ENCODE measurements at regions not wholly inside any gene's neighbourhood (a gene's known extent, or its start where the extent isn't known, plus 50 kb on each side); places are given as distances from the start of the nearest gene placed in this dataset.
"Not testable (repeated sequence)": the region's sequence is repeated elsewhere in the genome, so short reads cannot be mapped to it uniquely, and the experiment has no call there.

DNA sequence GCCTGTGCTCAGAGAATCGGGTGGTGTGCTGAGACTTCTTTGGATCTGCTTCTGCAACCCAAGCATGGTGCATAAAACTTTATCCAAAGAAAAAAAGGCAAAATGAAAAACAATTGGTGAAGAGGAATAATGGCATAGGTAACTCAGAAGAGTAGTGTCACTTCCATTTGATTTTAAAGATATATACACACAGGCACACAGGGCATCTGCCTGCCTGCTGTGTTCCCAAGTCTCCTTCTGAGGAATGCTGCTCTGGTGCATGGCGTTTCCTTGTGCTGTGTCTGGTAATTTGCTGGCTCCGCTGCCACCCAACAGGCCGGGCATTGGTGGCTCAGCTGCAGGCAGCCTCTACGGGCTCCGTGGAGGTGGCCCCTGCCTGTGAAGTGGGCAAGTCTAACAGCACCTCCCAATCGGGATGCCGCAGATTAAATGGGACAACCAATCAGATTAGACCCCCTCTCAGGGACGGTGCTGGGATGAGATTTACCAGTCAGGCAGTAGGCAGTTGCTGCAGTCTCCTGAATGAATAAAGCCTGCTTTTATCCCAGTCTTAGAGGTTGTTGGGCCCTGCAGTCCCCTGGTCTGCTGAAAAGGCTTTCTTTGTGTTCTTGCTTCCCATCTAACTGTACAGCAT lies 253.7 kb upstream of the RASGRP1 start:
- no peak for DNase-seq

GRCh38 chr15:38819387-38819950 lies 254.9 kb upstream of the RASGRP1 start:
- no peak for DNase-seq

DNA sequence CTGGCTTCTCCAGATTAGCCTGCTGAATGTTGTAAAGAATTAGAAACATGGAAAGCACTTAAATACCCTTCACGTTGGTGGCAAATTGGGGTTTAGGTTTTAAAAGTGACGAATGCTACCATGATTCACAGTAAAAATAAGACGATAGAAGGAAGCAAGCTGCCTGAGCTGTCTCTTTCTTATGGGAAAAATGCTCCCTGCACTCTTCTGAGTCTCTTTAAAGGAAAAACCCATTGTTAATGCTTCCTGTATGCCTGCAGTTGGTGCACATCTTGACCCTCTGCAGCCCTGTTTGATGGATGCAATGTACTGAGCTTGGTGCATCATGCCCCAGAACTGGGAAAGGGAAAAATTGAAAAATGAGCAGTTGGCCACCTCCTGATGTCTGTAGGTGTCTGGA lies 258.6 kb upstream of the RASGRP1 start:
- DNase-seq: no peak

GRCh38 chr15:38824719-38825118 lies 260.1 kb upstream of the RASGRP1 start:
- no peak for DNase-seq

- no peak for DNase-seq
These were observed 262.3 kb upstream of the RASGRP1 start for GRCh38 chr15:38826880-38827279.

GRCh38 chr15:38828031-38828532 lies 263.5 kb upstream of the RASGRP1 start:
- DNase-seq: no peak

DNA sequence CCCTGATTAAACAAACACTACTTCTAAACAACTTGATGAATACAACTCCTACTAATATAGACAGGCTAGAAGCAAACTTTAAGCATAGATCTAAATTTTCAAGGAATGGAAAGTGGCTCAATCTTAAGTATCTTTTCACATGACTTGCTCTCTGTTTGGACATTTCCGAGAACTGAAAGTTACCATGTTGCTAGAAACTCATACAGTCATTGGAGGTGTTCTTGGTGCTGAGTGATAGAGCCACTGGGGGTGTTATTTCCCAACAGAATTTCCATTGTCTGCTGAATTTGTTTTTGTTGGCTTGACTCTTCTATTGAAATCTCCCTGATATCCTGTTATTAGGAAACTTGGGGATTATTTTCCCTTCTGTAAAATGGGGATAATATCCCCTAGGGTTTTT lies 264.5 kb upstream of the RASGRP1 start:
- no peak for DNase-seq

- DNase-seq: no peak
These were observed 277.6 kb upstream of the RASGRP1 start for GRCh38 chr15:38842226-38842625.

GRCh38 chr15:38843051-38843501 lies 278.5 kb upstream of the RASGRP1 start:
- no peak for DNase-seq

DNA sequence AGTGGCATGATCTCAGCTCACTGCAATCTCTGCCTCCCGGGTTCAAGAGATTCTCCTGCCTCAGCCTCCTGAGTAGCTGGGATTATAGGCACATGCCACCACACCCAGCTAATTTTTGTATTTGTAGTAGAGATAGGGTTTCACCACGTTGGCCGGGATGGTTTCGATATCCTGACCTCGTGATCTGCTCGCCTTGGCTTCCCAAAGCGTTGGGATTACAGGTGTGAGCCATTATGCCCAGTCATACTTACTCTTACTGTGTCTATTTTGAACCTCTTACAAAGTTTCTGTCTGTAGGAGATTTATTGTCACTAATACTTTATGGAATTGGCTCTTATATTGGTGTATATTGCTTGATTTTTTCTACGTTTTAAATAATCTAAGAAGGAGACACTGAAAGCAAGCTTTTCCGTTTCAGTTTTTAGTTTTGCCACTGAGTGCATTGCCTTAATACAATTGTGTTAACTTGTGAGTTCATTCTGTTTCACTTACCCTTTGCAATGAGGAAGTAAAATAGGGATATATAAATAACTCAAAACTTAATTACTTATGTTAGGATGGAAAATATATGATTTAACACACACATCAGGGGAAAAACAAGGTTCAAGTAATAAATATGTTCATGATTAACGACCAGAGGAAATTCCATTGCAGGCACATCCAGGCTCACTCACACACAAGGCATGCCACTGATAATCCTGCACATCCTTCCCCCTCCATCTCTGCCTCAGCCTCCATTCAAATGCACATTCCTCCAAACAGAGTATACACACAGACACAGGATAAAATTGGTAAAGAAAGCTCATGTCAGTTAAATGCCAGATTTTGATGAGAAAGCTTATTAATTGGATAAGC lies 279.3 kb upstream of the RASGRP1 start:
- DNase-seq: no peak

DNA sequence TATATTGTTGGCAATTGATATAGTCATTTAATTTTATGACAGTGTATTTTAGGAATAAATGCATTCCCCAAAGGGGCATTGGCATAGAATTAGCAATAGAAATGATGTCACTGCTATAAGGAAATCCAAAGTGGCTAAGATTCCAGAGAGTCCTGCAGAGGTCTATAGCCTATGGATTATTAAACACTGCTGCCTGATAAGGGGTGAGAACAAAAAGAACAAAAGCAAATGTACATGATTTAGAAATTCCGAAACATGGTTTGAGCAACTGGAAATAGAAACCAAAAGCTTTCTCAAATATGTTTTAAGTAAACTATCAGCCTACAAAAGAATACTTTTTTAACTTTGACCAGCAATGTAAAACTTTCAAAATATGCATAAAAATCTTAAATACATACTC lies 280.1 kb upstream of the RASGRP1 start:
- DNase-seq: no peak

DNA sequence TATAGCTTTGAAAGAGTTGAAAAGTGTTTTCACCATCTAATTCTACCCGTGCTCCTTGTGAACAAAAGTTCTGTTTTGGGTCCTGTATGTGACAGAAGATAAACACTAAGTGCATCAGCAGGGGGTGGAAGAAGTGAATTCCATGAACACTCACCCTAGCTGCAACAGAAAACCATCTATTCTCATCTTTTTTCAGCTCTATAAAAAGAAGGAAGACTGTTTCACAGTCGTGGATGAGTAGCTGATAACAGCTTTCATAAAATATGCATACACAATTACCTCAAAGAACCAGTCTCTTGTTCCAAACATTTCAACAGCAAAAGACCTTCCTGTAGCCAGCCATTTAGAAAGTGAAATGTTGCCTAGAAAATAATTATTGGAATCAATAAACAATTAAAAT lies 281.7 kb upstream of the RASGRP1 start:
- DNase-seq: no peak

GRCh38 chr15:38847666-38848065 lies 283.1 kb upstream of the RASGRP1 start:
- no peak for DNase-seq

GRCh38 chr15:38849046-38849445 lies 284.4 kb upstream of the RASGRP1 start:
- DNase-seq: no peak

GRCh38 chr15:38852188-38852587 lies 287.6 kb upstream of the RASGRP1 start:
- not testable (repeated sequence) for DNase-seq

- DNase-seq: no peak
These were observed 289.0 kb upstream of the RASGRP1 start for GRCh38 chr15:38853608-38854007.

GRCh38 chr15:38854506-38854905 lies 289.9 kb upstream of the RASGRP1 start:
- DNase-seq: no peak

GRCh38 chr15:38857814-38858213 lies 293.2 kb upstream of the RASGRP1 start:
- no peak for DNase-seq

GRCh38 chr15:38859574-38859973 lies 295.0 kb upstream of the RASGRP1 start:
- no peak for DNase-seq

DNA sequence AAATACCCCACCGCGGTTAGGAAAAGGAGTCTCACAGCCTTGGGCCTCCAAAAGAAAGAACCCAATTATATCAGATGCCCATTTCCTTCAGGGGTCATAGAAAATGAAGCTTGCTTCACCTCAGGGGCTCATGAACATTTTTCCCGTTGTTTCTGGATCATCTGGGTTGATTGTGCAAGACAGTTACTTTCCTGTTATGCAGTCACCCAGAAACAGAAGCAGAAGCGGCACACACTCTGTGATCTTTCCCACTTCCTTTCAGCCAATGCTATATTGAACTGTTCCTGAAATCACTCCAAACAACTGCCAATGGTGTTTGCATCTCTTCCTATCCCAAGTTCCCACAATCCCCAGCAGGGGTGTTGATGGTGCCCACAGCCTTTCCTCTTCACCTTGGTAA lies 295.6 kb upstream of the RASGRP1 start:
- DNase-seq: no peak

DNA sequence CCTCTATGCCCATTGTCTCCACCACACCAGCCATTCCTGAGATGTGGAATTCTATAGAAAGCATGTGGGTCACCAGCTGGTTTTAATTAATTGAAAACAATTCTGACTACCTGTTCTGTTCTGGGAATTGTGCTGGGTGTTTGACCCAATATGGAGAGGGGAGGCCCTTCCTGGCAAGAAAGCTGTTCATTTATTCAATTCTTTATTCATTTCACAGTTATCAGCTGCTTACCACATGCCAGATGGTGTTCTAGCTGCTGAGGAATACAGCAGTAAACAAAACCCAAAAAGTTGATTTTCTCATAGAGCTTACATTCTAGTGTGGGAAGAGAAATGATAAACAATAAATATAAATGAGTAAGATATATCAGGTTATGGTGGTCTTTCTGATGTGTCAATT lies 296.1 kb upstream of the RASGRP1 start:
- DNase-seq: no peak

DNA sequence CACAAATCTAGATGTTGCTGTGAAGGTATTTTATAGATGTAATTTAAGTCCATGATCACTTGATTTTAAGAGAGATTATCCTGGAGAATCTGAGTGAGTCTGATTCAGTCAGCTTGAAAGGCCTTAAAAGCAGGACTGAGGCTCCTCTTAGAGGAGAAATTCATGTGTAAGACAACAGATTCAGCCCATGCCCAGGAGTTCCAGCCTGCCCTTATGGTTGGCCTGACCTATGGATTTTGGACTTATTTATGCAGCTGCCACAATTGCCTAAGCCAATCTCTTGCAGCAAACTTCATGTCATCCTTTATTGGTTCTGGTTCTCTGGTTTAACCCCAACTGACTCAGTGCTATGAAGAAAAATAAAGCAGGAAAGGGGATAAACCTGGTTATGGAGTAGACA lies 296.5 kb upstream of the RASGRP1 start:
- DNase-seq: no peak

- no peak for DNase-seq
These were observed 297.5 kb upstream of the RASGRP1 start for GRCh38 chr15:38862099-38862498.

- no peak for DNase-seq
These were observed 298.8 kb upstream of the RASGRP1 start for GRCh38 chr15:38863381-38863780.

All from SIG-M5 (cell line).